SK-N-MC (cell line): ENCODE measurements at regions not wholly inside any gene's neighbourhood (a gene's known extent, or its start where the extent isn't known, plus 50 kb on each side); places are given as distances from the start of the nearest gene placed in this dataset.

Source experiments
- EZH2 ChIP-seq: fragments of 200-600 bp; sonication (generic); IDR thresholded peaks from one replicate; pipeline ENCODE4 v1.6.1; 2017; ENCODE audit warnings: antibody characterized with exemption
- FOXP2 ChIP-seq: optimal IDR thresholded peaks from 2 replicates; pipeline ENCODE3; 2011; ENCODE audit warnings: mild to moderate bottlenecking, moderate library complexity; ENCODE audit not compliant: insufficient read depth; ENCODE audit errors: extremely low read length, control extremely low read depth
- POLR2AphosphoS5 ChIP-seq: IDR thresholded peaks from 2 replicates; pipeline ENCODE4 v1.6.1; 2012; ENCODE audit warnings: mild to moderate bottlenecking, low read depth, low read length, borderline replicate concordance

DNA sequence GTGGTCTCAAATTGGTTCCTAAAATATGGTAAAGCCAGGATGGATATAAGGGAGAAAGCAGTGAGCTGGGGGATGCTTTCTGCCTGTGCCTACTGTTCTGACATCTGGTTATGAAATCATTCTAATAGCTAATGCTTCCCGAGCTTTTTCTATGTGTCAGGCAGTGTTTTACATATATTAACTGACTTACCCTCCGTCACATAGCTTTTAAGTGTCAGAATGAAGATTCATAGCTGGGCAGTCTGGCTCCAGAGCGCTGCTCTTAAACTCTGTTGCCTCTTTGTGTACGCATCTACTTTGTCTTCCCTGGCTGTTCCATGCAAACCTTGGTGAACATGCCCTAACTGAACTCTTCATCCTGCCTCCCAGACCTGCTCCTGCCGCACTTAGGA lies 195.7 kb downstream of the LPIN1 start:
- TF ChIP-seq FOXP2 (no peak), EZH2 (no peak), POLR2AphosphoS5 (no peak)
